IPS DF 4.7 (cell line): ENCODE measurements at regions not wholly inside any gene's neighbourhood (a gene's known extent, or its start where the extent isn't known, plus 50 kb on each side); places are given as distances from the start of the nearest gene placed in this dataset.
A peak's percentile ranks its signal among the peaks of the same experiment; 100 is the strongest.
"Not testable (repeated sequence)": the region's sequence is repeated elsewhere in the genome, so short reads cannot be mapped to it uniquely, and the experiment has no call there.

Experiments
- DNase-seq: peaks from one replicate; pipeline ENCODE4 v3.0.0-alpha.2; 2013; ENCODE audit warnings: low spot score; ENCODE audit errors: extremely low read depth

- no peak for DNase-seq
These were observed 1164.7 kb downstream of the CDY2B start for GRCh38 chrY:16715278-16715677.

GRCh38 chrY:16673102-16673787 is 1206.8 kb downstream of the CDY2B start:
- DNase-seq, result no peak

- no peak for DNase-seq
These were observed 1211.6 kb downstream of the CDY2B start for GRCh38 chrY:16668402-16668801.

DNA sequence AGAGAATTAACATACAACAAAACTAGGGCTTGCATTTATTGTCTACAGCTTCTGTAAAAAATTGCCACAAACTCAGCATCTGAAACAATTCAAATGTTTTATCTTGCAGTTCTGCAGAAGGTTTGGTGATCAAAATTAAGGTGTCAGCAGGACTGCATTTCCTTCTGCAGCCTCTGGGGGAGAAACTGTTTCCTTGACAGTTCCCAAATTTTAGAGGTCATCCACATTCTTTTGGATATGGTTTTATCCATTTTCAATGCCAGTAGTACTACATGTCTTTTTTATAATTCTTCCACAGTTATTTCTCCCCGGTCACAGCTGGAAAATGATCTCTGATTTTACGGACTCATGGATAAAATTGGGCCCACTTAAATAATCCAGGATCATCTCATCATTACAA is 1217.3 kb downstream of the CDY2B start:
- no peak for DNase-seq

DNA sequence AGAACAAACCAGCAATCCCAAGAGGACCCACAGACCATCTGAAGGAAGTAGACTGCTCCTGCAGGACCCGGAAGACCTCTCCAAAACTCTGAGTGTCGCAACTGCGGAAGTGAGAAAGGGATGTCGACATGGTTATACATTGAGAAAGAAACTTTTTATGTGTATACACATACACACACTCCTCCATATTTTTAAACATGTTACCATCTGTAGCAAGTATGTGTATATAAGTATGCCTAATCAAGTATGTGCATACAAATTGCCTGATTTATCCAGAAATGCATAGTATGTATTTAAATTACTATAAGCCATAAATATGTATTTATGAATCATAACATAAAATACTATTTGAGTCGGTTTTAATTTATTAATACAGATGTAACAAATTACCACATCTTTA is 1220.7 kb downstream of the CDY2B start:
- no peak for DNase-seq

GRCh38 chrY:16653971-16654370 is 1226.0 kb downstream of the CDY2B start:
- no peak for DNase-seq

DNA sequence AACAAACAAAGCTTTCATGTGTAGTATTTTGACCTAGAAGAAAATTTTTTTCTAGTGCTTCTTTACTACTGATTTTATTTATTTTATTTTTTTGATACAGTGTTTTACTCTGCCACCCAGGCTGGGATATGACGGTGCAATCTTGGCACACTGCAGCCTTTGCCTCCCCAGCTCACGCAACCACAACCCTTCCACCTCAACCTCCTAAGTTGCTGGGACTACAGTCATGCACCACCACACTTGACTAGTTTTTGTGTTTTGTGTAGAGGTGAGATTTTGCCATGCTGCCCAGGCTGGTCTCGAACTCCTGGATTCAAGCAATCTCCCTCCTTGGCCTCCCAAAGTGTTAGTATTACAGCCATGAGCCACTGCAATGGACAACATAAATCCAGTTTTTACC is 1234.0 kb downstream of the CDY2B start:
- DNase-seq, result no peak

- no peak for DNase-seq
These were observed 1234.6 kb downstream of the CDY2B start for GRCh38 chrY:16645449-16645848.

DNA sequence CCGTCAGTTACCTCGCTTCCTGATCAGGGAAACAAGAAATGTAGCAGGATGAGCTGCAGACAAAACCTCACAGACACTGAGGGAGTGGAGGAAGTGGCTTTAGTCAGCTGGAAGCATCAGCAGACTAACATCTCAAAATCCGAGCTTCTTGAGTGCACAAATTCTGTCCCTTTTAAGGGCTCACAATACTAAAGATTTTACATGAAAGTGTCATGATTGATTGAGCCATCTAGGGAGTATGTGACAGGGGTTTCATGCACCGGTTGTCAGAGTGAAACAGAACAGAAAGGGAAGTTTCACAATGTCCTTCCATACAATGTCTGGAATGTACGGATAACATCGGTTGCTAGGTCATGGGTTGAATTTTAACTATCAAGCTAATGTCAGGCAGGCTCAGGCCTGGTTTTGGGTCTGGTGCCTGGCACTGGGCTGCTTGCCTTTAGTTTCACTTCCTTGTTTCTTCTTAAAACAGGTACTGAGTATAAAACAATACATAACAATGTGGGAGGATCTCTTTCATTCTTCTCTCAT is 1235.7 kb downstream of the CDY2B start:
- no peak for DNase-seq

DNA sequence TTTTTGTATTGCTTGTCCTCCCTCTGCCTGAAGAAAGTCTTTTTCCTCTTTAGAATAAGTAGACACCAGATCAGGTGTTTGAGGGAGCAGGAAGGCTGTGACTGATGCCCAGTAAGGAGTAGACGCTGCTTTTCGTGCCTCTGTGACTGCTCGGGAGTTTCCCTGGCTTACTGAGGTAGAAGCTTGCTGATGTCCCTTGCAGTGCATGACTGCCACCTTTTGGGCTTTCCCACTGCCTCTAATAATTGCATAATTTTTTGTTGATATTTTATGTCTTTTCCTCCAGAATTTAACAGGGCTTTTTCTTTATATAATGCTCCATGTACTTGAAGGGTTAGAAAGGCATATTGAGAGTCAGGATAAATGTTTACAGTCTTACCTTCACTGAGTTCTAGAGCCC is 1240.2 kb downstream of the CDY2B start:
- DNase-seq, result no peak

DNA sequence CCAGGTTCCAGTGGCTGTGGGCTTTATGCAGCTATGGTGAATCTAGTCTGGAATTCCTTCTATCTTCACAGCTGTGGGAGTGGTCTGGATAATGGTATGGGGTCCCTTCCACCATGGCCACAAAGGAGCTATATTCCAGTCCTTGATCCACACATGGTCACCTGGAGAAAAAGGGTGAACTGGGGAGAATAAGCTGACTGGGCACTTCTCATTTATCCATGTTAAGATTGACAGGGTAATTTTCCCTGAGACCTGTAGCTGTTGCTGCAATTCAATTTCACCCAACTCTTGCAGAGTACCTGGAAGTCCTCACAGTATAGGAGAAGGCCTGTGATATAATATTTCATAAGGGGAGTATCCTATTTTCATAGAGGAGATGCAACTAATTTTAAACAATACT is 1241.3 kb downstream of the CDY2B start:
- DNase-seq, result not testable (repeated sequence)

DNA sequence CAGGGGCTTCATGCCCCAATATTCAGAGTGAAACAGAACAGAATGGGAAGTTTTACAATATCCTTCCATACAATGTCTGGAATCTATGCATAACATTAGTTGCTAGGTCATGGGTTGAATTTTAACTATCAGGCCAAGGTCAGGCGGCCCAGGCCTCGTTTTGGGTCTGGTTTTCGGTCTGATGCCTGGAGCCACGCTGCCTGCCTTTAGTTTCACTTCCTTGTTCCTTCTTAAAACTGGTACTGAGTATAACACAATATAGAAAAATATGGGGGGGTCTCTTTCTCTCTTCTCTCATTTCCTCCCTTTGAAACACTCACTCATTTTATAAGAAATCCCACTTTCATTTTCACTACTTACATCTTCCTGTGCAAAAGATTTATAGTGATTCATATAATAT is 1243.8 kb downstream of the CDY2B start:
- DNase-seq, result no peak

DNA sequence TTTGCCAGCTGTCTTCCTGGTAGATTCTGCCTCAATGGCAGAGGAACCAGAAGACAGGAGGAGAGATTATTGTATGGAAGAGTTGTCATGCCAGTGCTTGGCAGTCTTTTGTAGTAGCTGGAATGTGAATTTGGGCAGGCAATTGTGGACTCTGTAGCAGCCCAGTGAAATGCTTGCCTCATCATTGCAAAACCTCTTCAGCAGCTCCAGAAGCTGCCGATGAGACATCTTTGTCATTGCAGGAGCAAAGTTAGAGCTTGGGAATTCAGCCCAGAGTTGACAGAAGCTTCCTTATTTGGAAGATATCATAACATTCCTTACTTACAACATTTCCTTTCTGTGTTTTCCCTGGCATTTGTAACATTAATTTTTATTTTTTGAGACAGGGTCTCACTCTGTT is 1250.9 kb downstream of the CDY2B start:
- no peak for DNase-seq

- DNase-seq, result no peak
These were observed 1252.9 kb downstream of the CDY2B start for GRCh38 chrY:16627122-16627521.

GRCh38 chrY:16616201-16616975 is 1263.6 kb downstream of the CDY2B start:
- DNase-seq, result no peak

DNA sequence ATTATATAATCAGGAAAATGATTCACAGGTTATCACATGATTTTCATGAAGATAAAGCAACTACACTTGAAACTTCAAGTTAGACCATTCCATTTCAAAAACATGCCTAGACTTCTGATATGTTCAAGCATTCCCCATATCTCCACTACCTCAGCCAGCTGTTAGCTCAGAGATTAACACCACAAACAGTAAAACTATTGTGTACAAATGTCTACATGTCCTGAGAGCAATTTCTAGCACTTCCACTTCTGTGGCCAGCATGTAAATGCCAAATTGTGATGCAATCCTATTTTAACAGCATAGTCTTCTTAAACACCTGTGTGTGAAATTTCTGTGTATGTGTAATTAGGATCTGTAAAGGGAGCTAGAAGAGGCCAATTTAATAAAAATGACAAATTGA is 1271.3 kb downstream of the CDY2B start:
- no peak for DNase-seq

- no peak for DNase-seq
These were observed 1277.9 kb downstream of the CDY2B start for GRCh38 chrY:16602146-16602545.

DNA sequence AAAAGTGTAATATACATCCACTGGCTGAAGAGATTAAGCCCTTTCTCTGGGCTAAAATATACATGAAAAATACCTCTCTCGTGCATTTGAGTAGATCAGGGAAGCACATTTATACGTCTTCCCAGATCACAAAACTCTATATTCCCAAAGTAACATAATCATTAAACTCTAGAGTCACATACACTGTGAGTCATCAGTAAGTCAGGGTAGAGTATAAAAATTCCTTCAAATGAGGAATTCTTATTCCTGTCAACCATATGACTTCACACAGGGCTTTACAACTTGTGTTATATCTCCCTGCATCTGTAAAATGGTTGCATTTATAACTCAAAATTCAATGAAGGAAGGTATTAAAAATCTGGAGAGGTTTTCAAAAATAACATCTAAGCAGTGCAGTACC is 1278.4 kb downstream of the CDY2B start:
- no peak for DNase-seq

- DNase-seq, result no peak
These were observed 1308.0 kb downstream of the CDY2B start for GRCh38 chrY:16572061-16572460.

GRCh38 chrY:16562491-16562890 is 1317.5 kb downstream of the CDY2B start:
- DNase-seq, result peak; percentile 7

- no peak for DNase-seq
These were observed 1358.0 kb downstream of the CDY2B start for GRCh38 chrY:16522021-16522420.

GRCh38 chrY:16502733-16503214 is 1377.2 kb downstream of the CDY2B start:
- no peak for DNase-seq

- no peak for DNase-seq
These were observed 1389.3 kb downstream of the CDY2B start for GRCh38 chrY:16490706-16491105.
